Peyer's patch (tissue), 4 donors: ENCODE measurements at regions not wholly inside any gene's neighbourhood (a gene's known extent, or its start where the extent isn't known, plus 50 kb on each side); places are given as distances from the start of the nearest gene placed in this dataset.

Source experiments
- DNase-seq, 3 donors: peaks; one replicate each; pipeline ENCODE4 v3.0.0-alpha.2; 2017 to 2019
- H3K27ac ChIP-seq, 4 donors: fragments of 200-600 bp; sonication (generic); one replicate each; pipeline ENCODE4 v1.5.1; 2016 to 2019
- H3K27me3 ChIP-seq, 2 donors: fragments of 200-600 bp; sonication (generic); one replicate each; pipeline ENCODE4 v1.5.1; 2019
- H3K36me3 ChIP-seq, 3 donors: fragments of 200-600 bp; sonication (generic); one replicate each; pipeline ENCODE4 v1.5.1; 2016 to 2019
- H3K4me1 ChIP-seq, 4 donors: fragments of 200-600 bp; sonication (generic); one replicate each; pipeline ENCODE4 v1.5.1; 2016 to 2019
- H3K4me3 ChIP-seq, 4 donors: fragments of 200-600 bp; sonication (generic); 1 replicate in 3 of 4; 2 replicates in 1 of 4; pipeline ENCODE4 v1.5.1; 2016 to 2019; ENCODE audit warnings: mild to moderate bottlenecking in 1 of 4
- H3K9me3 ChIP-seq, 4 donors: fragments of 200-600 bp; sonication (generic); one replicate each; pipeline ENCODE4 v1.5.1; 2016 to 2019; ENCODE audit warnings: mild to moderate bottlenecking in 1 of 4
- CTCF ChIP-seq, 6 experiments: fragments of 450-650 bp in 4 of 6; fragments of 200-600 bp in 2 of 6; sonication (generic) in 1 of 6; IDR thresholded peaks; one replicate each; pipeline ENCODE4 v1.5.1; 2017 to 2019; ENCODE audit warnings: antibody characterized with exemption in 6 of 6, mild to moderate bottlenecking in 3 of 6, moderate library complexity in 1 of 6
- POLR2A ChIP-seq, 2 donors: fragments of 450-650 bp; IDR thresholded peaks; one replicate each; pipeline ENCODE4 v1.5.1; 2017; ENCODE audit warnings: antibody characterized with exemption in 2 of 2, mild to moderate bottlenecking in 2 of 2, moderate library complexity in 2 of 2

- Histone ChIP-seq H3K27me3 (no peaks in the 10 kb centered on the region), H3K9me3 (no peaks in the 10 kb centered on the region), H3K4me3 (no peak overlapping the region), H3K4me1 (peaks cover 0 to 7% (median 0%) of the 10 kb centered on the region in 4 donors), H3K36me3 (no peaks in the 10 kb centered on the region), H3K27ac (no peak overlapping the region)
- TF ChIP-seq CTCF (IDR thresholded peaks at IDR 0.05) (no peak), POLR2A (IDR thresholded peaks at IDR 0.05) (no peak)
- peak in 1 of 3 donors; percentile 51 for DNase-seq
Measured at GRCh38 chr4:159046683-159047082, 56.2 kb upstream of the RAPGEF2 start.

- no peak overlapping the region for H3K4me3 ChIP-seq
Measured at GRCh38 chr4:159047478-159048165, 55.3 kb upstream of the RAPGEF2 start.

GRCh38 chr4:159048166-159048886, 54.6 kb upstream of the RAPGEF2 start:
- peak overlapping the region in 2 of 4 donors; percentile 10 to 20 for H3K27ac ChIP-seq
- H3K4me1 ChIP-seq: peaks cover 0 to 7% (median 0%) of the 10 kb centered on the region in 4 donors
- H3K9me3 ChIP-seq: no peaks in the 10 kb centered on the region
- DNase-seq: peak in 2 of 3 donors; percentile 65 to 78
- H3K27me3 ChIP-seq: no peaks in the 10 kb centered on the region
- TF ChIP-seq CTCF (IDR thresholded peaks at IDR 0.05) (no peak), POLR2A (IDR thresholded peaks at IDR 0.05) (no peak)
- H3K4me3 ChIP-seq: peak overlapping the region in 1 of 4 donors; percentile 17
- H3K36me3 ChIP-seq: no peaks in the 10 kb centered on the region

More at GRCh38 chr4:159047478-159048165, 55.3 kb upstream of the RAPGEF2 start:
- Histone ChIP-seq H3K9me3 (no peaks in the 10 kb centered on the region), H3K27me3 (no peaks in the 10 kb centered on the region), H3K36me3 (no peaks in the 10 kb centered on the region), H3K27ac (peak overlapping the region in 2 of 4 donors; percentile 10 to 20), H3K4me1 (peaks cover 0 to 7% (median 0%) of the 10 kb centered on the region in 4 donors)
- DNase-seq: no peak
- no peak for TF ChIP-seq CTCF (IDR thresholded peaks at IDR 0.05)
- TF ChIP-seq POLR2A (IDR thresholded peaks at IDR 0.05): no peak

GRCh38 chr4:159049780-159050375, 53.0 kb upstream of the RAPGEF2 start:
- H3K4me1 ChIP-seq: peaks cover 0 to 7% (median 0%) of the 10 kb centered on the region in 4 donors
- no peaks in the 10 kb centered on the region for H3K27me3 ChIP-seq
- TF ChIP-seq POLR2A (IDR thresholded peaks at IDR 0.05): no peak
- TF ChIP-seq CTCF (IDR thresholded peaks at IDR 0.05): no peak

GRCh38 chr4:159051245-159052071, 51.4 kb upstream of the RAPGEF2 start:
- Histone ChIP-seq H3K36me3 (no peaks in the 10 kb centered on the region), H3K4me1 (peaks cover 0 to 7% (median 0%) of the 10 kb centered on the region in 4 donors), H3K27ac (no peak overlapping the region), H3K4me3 (no peak overlapping the region), H3K9me3 (no peaks in the 10 kb centered on the region), H3K27me3 (no peaks in the 10 kb centered on the region)
- TF ChIP-seq POLR2A (IDR thresholded peaks at IDR 0.05): no peak
- no peak for TF ChIP-seq CTCF (IDR thresholded peaks at IDR 0.05)
- DNase-seq: no peak

More at GRCh38 chr4:159049780-159050375, 53.0 kb upstream of the RAPGEF2 start:
- H3K36me3 ChIP-seq: no peaks in the 10 kb centered on the region
- H3K4me3 ChIP-seq: no peak overlapping the region
- no peak for DNase-seq
- no peak overlapping the region for H3K27ac ChIP-seq
- H3K9me3 ChIP-seq: no peaks in the 10 kb centered on the region
